Type B pancreatic cell (in vitro differentiated cells): ENCODE measurements at regions not wholly inside any gene's neighbourhood (a gene's known extent, or its start where the extent isn't known, plus 50 kb on each side); places are given as distances from the start of the nearest gene placed in this dataset.

ENCODE experiments used
- DNase-seq: peaks from one replicate; pipeline ENCODE4 v3.0.0; 2021; ENCODE audit warnings: mixed read lengths; ENCODE audit not compliant: unreplicated experiment; ENCODE audit errors: extremely low spot score
- H3K27ac Mint-ChIP-seq: 2 replicates; pipeline ENCODE4 v1.8.0; 2021; ENCODE audit warnings: mild to moderate bottlenecking, mixed read lengths
- H3K27me3 Mint-ChIP-seq: 2 replicates; pipeline ENCODE4 v1.8.0; 2021; ENCODE audit warnings: mixed read lengths
- H3K36me3 Mint-ChIP-seq: 2 replicates; pipeline ENCODE4 v1.8.0; 2021; ENCODE audit warnings: mixed read lengths
- H3K4me1 Mint-ChIP-seq: one replicate; pipeline ENCODE4 v1.8.0; 2021; ENCODE audit warnings: mixed read lengths; ENCODE audit not compliant: unreplicated experiment
- H3K4me3 Mint-ChIP-seq: 2 replicates; pipeline ENCODE4 v1.8.0; 2021; ENCODE audit warnings: mild to moderate bottlenecking, mixed read lengths
- H3K9me3 Mint-ChIP-seq: 2 replicates; pipeline ENCODE4 v1.8.0; 2021; ENCODE audit warnings: mixed read lengths
- TF ChIP-seq, protein P1 (sequence below): fragments of 200-600 bp; sonication (generic); conservative IDR thresholded peaks from 2 replicates; pipeline ENCODE4 v1.5.0; 2021; ENCODE audit warnings: antibody characterized with exemption, mild to moderate bottlenecking

DNA sequence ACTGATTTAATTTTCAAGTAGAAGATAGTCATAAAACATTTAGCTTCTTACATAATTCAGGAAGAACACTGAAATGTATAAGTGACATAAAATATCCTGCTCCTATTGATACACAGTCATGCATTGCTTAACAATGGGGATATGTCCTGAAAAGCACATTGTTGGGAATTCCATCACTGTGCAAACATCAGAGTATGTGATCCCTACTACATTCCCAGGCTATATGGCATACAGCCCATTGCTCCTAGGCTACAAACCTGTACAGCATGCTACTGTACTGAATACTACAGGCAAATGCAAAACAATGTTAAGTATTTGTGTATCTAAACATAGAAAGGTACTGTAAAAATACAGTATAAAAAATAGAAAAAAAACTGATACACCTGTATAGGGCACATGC, 723.9 kb upstream of the ARGLU1 start:
- no peak overlapping the region for H3K4me3 Mint-ChIP-seq
- DNase-seq = no peak
- no peaks in the 10 kb centered on the region for H3K27me3 Mint-ChIP-seq
- TF ChIP-seq, protein P1, sequence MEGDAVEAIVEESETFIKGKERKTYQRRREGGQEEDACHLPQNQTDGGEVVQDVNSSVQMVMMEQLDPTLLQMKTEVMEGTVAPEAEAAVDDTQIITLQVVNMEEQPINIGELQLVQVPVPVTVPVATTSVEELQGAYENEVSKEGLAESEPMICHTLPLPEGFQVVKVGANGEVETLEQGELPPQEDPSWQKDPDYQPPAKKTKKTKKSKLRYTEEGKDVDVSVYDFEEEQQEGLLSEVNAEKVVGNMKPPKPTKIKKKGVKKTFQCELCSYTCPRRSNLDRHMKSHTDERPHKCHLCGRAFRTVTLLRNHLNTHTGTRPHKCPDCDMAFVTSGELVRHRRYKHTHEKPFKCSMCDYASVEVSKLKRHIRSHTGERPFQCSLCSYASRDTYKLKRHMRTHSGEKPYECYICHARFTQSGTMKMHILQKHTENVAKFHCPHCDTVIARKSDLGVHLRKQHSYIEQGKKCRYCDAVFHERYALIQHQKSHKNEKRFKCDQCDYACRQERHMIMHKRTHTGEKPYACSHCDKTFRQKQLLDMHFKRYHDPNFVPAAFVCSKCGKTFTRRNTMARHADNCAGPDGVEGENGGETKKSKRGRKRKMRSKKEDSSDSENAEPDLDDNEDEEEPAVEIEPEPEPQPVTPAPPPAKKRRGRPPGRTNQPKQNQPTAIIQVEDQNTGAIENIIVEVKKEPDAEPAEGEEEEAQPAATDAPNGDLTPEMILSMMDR = no peak
- H3K36me3 Mint-ChIP-seq = no peaks in the 10 kb centered on the region
- no peaks in the 10 kb centered on the region for H3K9me3 Mint-ChIP-seq
- H3K4me1 Mint-ChIP-seq = no peaks in the 10 kb centered on the region
- no peak overlapping the region for H3K27ac Mint-ChIP-seq

DNA sequence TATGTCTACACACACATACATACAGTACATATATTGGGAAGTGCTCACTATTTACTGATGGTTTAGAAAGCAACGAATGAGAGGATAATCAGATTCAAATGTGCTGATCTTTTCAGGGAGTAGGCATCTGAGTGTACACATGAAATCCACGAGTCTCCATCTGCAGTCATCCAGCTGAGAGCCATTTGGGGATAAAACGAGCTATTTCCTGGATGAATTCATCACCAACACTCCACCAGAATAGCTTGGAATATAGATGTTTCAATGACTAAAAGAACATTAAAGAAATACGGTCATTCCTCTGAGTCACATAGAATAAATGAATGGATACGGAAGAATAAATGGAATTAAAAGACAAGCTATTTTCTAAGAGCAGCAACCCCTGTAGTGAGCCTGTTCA, 721.6 kb upstream of the ARGLU1 start:
- no peaks in the 10 kb centered on the region for H3K9me3 Mint-ChIP-seq
- no peaks in the 10 kb centered on the region for H3K4me1 Mint-ChIP-seq
- TF ChIP-seq, protein P1 = no peak
- DNase-seq = no peak
- no peaks in the 10 kb centered on the region for H3K36me3 Mint-ChIP-seq
- no peak overlapping the region for H3K27ac Mint-ChIP-seq
- no peak overlapping the region for H3K4me3 Mint-ChIP-seq
- H3K27me3 Mint-ChIP-seq = no peaks in the 10 kb centered on the region

DNA sequence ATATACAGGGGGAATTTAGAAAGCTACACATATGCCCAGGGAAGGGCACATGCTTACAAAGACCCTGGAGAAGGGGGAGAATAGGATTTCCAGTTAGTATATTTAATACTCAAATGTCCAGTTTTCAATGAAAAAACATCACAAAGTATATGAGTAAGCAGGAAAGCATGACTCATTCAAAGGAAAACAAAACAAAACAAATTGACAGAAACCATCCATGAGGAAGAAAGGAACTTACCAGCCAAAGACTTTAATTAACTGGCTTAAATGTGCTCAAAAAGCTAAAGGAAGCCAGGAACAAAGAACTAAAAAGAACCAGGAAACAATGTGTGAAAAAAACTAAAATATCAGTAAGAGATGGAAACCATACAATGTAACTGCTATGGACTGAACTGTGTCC, 716.2 kb upstream of the ARGLU1 start:
- TF ChIP-seq, protein P1 = no peak
- Mint-ChIP-seq H3K27ac (no peak overlapping the region), H3K27me3 (no peaks in the 10 kb centered on the region), H3K4me1 (no peaks in the 10 kb centered on the region), H3K4me3 (no peak overlapping the region), H3K9me3 (no peaks in the 10 kb centered on the region), H3K36me3 (no peaks in the 10 kb centered on the region)
- DNase-seq = no peak

DNA sequence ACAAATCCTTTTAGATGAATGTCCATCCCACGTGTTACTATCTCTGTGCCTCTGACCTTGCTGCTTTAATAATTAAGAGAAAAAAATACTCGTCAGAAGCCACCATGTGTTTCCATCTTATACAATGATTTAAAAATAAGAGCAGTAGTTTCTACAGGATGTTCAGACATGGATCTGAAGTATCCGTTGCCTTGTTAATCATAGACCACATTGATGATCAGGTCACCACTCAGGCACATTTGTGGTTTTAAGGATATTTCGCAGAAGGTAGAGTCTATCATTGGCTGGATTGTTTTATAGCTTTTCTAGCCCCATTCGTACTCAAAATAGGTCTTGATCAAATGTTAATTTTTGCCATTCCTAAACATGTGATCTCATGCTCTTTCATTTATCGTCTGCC, 710.0 kb upstream of the ARGLU1 start:
- Mint-ChIP-seq H3K27me3 (no peaks in the 10 kb centered on the region), H3K27ac (no peak overlapping the region), H3K9me3 (no peaks in the 10 kb centered on the region), H3K36me3 (no peaks in the 10 kb centered on the region), H3K4me3 (no peak overlapping the region), H3K4me1 (no peaks in the 10 kb centered on the region)
- no peak for DNase-seq
- TF ChIP-seq, protein P1 = no peak

DNA sequence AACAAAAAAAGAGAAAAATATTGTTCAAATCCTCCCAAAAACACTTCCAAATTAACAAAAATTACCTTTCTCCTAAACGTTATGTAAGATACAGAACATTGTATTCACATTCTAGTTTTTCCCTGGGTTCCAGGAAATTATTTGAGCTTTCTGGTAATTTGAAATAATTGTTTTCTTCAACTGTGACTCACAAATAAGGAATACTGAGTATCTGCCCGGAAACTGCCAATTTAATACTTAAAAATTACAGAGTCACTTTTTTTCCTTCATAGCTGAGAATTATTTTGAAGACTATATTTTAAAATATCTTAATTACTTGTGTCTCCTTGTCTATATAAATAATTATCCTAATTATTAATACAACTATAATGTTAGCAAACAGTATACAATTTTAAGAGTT, 709.0 kb upstream of the ARGLU1 start:
- TF ChIP-seq, protein P1 = no peak
- Mint-ChIP-seq H3K9me3 (no peaks in the 10 kb centered on the region), H3K4me3 (no peak overlapping the region), H3K4me1 (no peaks in the 10 kb centered on the region), H3K27ac (no peak overlapping the region), H3K36me3 (no peaks in the 10 kb centered on the region), H3K27me3 (no peaks in the 10 kb centered on the region)
- no peak for DNase-seq

DNA sequence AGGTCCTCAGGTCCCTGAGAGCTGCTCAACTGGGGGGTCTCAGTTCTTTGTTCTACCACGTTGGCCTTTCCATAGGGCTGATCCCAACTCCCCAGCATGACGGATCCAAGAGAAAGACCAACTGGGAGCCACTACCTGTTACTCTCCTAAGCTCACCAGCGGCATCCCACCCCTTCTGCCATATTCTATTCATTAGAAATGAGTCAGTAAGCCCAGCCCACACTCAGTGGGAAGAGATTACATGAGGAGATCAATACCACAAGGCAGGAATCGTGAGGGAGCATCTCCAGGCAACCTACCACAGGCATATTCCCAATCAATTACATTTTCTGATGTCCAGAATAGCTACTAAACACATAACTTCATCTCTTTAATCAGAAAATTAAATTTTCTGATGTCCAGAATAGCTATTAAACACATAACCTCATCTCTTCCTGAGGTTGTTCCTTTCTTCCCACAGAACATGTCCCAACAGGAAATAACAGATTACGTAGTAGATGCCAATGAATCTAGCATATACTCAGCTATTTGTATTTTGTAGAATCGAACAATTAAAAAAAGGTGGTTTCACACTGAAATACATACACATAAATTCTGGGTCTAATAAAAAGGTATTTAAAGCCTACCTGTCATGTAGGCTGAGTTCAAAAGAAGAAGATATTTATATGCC, 708.1 kb upstream of the ARGLU1 start:
- Mint-ChIP-seq H3K4me1 (peaks cover 3% of the 10 kb centered on the region), H3K36me3 (no peaks in the 10 kb centered on the region), H3K4me3 (no peak overlapping the region), H3K27me3 (no peaks in the 10 kb centered on the region), H3K9me3 (no peaks in the 10 kb centered on the region), H3K27ac (no peak overlapping the region)
- TF ChIP-seq, protein P1 = no peak
- no peak for DNase-seq
